NCI-H1417 (cell line): ENCODE measurements at regions not wholly inside any gene's neighbourhood (a gene's known extent, or its start where the extent isn't known, plus 50 kb on each side); places are given as distances from the start of the nearest gene placed in this dataset.

Experiments used
- DNase-seq, 3 experiments: peaks; one replicate each; lab custom pipeline; 2025; lab: John Stamatoyannopoulos, UW

GRCh38 chr6:81864124-81864523 lies 111.6 kb upstream of the TENT5A start:
- DNase-seq, result peak in 1 of 3 experiments; percentile 27

- DNase-seq, result peak in 1 of 3 experiments; percentile 59
These were observed 110.6 kb upstream of the TENT5A start for GRCh38 chr6:81863123-81863522.

GRCh38 chr6:81861281-81861680 lies 108.8 kb upstream of the TENT5A start:
- no peak for DNase-seq

DNA sequence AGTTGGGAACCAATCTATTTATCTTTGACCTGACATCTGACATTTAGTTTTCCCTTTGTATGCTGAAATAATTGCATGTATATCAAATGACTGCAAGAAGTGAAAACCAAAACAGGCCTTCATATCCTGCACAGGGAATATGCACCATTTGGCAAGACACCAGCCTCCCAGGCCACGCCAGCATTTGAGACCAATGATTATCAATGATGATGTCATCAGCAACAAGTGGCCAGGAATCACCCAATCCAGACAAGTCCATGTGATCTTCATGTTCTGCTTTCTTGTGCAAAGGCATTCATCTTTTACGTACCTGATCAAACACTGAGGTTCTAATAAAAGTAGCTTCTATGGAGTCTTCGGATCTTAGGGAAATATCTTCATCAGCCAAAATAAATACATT lies 107.4 kb upstream of the TENT5A start:
- no peak for DNase-seq

DNA sequence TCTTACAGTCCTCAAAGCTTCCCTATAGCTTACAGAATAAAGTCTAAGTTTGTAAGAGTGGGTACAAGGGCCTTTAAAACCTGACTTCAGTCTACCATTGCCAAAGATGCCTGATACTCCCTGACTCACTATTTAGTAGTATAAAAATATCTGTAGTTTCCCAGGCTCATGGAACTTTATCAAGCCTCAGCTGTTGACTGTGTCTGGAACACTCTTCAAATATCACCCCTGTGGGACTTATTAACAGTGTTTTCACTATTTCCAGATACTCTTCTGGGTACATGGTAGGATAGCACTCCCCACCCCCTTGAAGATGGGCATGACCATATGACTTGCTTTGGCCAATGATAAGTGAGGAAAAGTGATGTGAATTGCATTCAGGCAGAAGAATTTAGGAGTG lies 105.3 kb upstream of the TENT5A start:
- DNase-seq, result no peak

DNA sequence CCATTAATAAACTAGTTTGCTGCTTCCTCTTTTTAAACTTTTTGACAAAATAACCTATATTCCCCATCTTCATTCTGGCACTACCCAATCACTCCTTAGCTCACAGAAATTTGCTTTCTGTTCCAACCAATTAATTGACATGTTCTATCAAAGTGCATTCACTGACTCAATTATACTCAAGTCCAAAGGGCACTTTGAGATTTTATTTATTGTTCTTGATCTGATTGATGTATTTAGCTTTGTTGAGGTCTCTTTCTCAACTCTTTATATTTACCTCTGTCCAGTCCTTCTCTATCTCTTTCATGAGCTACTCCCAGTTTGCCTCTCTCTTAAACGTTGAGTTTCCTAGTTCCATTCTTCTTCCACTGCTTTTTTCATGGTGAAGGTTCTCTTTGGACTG lies 104.4 kb upstream of the TENT5A start:
- DNase-seq, result no peak

DNA sequence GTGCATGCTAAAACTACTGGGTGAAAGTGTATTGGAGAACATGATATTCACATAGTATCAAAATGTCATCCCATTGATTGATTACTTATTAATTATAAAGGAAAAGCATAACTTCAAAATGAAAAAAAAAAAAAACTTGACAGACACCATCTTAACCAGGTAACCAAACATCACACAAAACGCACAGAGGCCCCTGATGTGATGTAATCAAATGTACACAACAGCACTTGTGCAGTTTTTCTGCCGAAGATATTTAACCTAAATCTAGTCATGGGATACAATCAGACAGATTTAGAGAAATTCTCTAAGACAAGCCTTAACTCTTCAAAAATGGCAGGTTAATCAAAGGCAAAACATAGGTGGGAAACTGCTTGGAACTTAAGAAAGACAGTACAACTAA lies 102.0 kb upstream of the TENT5A start:
- DNase-seq, result no peak

DNA sequence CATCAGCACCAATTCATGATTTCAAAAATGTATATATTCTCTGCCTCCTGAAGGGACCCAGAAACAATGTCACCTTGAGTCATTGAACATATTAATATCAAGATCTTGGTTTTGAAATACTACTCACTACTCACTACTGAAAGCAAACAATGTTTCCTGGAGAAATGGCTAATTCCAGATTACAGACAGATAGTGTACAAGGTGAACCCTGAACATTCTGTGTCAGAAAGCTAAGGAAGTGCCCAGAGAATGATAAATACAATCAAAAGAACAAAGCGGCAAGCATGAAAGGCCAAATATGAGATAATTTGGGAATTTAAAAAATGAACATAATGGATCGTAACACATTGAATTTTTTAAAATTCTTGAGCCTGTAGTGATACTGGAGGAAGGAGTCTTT lies 101.5 kb upstream of the TENT5A start:
- DNase-seq, result no peak

- no peak for DNase-seq
These were observed 96.8 kb upstream of the TENT5A start for GRCh38 chr6:81849248-81849647.

DNA sequence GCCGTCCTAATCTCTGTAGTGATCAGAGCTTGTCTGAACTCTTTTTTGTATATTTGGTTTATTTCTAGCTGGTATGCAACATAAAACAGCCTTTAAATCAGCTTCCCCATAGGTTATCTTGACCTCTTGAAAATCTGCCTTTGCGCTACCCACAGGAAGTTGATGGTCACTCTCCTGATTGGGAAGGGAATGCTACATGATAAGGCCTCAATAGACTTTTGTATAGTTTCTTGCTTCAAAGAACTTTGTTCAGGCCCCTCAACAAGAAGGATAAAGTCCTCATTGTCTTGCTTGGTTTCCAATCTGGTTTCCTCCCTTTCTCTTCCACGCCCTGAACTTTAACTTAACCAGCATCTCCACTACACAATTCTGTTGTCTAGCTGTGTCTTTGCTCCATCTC lies 95.4 kb upstream of the TENT5A start:
- DNase-seq, result no peak

- no peak for DNase-seq
These were observed 92.2 kb upstream of the TENT5A start for GRCh38 chr6:81844686-81845085.

DNA sequence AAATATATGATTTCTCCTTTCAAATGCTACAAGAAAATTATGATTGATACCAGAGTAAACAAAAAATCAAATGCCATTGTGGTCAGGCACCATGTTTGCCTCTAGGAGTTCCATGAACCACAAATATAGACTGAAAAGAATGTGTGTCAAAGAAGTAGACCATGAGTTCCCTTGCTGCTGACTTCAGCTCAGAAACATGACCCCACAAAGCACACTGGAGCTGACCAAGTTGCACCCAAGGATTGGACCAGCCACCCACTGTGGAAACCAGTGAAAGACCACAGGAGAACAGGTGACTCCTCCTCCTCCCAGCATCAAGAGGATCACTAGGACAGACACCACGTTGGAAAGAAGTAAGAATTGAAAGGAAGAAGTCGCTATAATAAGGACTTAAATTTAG lies 90.8 kb upstream of the TENT5A start:
- no peak for DNase-seq

- no peak for DNase-seq
These were observed 89.8 kb upstream of the TENT5A start for GRCh38 chr6:81842254-81842653.

- DNase-seq, result no peak
These were observed 86.4 kb upstream of the TENT5A start for GRCh38 chr6:81838724-81839426.

DNA sequence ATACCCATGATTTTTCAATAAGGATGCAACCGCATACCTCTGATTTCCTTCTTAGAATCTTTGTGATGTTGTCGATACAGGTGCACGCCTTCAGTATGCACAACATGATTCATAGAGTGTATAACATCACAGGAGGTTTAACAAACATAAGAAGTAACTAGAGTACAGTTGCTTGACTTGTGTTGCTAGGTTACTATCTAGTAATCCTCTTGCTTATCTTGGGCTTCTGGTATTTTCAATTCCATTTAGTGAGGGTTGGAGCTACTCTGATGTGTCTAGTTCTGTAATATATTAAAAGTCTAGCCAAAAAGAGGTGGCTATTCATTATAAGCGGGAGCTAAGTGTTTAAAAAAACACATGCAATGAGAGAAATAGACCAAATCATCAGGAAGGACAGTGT lies 85.5 kb upstream of the TENT5A start:
- DNase-seq, result no peak

DNA sequence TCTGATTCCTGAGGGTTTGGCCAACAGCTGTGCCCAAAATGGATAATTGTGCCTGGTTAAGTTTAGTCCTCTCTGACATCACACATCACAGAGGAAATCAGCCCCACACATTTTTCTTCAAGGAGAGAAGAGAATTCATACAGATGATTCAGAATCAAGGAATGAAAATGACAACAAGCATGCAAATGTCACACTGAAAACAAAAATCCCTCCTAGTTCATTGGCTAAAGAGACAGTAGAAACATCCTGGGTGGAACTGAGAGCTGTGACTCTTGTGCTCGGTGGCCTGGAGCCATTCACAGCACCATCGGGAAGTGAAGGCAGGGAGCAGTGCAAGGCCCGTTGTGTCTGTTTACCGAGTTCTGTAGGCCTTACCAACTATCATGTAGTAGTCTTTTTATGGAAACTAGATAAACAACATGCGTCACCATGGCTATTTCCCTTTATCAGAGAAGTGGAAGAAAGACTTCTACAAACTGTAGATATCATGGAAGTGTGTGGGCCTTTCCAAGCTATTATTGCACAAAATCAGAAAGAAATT lies 81.7 kb upstream of the TENT5A start:
- DNase-seq, result no peak

DNA sequence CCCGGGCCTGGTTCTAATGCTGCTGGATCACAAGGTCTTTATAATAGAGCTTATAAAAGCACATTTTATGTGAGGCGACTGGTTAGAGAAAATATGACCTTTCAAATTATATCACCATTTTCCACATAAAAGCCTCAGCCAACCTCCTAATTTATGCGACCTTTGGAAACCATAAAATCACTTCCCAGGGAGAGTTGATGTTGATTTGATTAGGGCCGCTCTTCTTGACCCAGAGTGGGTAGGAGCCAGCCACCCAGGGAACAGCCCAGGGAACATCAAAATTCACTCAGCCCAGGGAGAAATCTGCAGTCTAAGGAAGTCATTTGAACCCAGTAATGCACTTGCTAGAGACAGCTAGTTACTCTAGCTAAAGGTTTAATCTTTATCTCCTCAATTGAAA lies 79.8 kb upstream of the TENT5A start:
- DNase-seq, result no peak

DNA sequence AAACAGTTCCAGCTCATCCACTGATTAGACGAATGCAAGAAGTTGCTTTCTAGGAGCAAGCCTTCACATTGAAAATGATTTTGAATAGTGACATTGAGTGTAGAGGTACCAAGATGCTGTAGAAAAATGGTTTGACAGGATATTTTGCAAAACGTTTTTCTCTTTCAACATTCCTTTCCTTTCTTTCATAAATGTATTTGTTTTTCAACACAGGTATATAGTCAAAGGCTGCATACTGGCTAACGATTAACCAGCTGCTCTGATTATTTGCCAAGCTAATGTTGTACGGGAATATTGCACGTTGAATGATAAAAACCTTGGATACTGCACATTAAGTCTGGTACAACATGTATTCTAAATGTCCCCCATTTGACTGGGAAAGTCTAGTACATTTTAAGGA lies 78.8 kb upstream of the TENT5A start:
- DNase-seq, result peak in 1 of 3 experiments; percentile 4

DNA sequence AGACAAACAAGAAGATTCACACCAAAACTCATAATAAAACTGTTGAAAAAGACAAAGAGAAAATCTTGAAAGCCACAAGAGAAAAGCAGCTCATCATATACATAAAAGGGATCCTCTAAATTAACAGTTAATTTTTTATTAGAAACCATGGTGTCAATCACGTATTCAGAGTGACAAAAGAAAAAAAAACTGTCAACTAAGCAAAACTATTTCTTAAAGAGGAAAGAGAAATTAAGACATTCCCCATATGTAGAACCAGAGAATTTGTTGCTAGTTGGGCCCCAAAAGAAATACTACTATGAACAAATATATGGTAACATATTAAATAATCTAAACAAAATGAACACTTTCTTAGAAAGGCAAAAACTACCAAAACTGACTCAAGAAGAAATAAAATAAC lies 74.3 kb upstream of the TENT5A start:
- no peak for DNase-seq

- no peak for DNase-seq
These were observed 70.1 kb upstream of the TENT5A start for GRCh38 chr6:81822568-81822967.

DNA sequence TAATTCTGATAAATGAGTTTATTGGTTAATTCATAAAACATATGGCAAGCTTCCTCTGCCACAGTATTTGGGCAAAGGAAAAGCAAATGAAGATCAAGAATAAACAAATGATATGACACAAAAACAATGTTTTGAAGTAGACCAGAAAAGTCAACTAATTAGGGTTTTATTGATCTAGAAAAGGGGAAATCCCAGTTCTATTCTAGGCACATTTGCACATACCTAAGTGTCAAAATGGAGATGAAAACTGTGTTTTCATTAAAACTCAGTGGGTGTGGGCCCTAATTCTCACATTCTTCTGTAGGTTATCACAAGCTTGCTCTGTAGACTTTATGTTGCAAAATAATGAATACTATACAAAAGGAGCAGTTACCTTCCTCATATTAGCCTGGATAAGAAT lies 69.0 kb upstream of the TENT5A start:
- no peak for DNase-seq

DNA sequence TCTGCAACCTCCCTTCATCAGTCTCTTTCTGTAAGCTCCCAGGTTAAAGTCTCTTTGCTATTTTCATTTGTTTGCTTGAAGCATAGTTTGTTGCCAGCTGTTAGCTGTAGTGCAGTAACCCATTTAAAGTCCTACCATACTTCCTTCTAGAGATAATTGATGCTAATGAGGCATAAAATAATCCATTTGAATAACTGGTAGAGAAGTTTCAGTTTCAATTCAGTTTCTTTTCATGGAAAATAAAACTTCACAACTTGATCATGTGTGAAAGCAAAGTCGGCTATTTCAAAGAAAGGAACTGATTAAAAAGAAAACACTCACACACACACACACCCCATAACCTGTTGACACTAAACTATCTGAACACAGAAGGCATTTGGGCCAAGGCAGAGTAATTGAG lies 68.5 kb upstream of the TENT5A start:
- peak in 1 of 3 experiments; percentile 13 for DNase-seq

DNA sequence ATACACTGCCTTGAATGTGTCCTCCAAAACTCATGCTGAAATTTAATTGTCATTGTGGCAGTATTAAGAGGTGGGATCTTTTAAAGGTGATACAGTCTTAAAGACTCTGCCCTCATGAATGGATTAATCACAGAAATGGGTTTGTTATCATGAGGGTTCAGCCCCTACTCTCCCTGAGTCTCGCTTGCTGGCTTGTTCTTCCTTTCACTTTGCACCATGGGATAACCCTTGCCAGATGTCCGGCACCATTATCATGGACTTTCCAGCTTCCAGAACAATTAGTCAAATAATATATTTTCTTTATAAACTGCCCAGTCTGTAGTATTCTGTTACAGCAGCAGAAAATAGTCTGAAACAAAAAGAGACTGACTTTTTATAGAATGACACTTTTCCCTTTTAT lies 67.9 kb upstream of the TENT5A start:
- no peak for DNase-seq

DNA sequence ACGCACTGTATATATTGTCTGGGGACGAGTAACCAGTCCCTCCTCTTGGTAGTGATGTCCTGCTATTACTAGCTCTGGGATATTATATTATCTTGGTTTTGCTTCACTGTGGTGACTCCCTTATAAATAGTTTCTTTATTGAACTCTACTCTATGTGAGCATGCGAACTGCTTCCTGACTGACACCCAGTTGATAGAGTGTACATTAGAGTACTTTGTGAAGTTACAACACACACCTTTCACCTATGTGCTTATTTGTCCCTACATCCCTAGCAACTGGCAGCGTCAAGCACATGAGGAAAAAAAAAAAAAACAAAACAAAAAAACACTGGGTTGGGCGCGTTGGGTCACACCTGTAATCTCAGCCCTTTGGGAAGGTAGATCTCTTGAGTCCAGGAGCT lies 67.3 kb upstream of the TENT5A start:
- DNase-seq, result no peak
